SK-N-SH (cell line): ENCODE measurements at regions not wholly inside any gene's neighbourhood (a gene's known extent, or its start where the extent isn't known, plus 50 kb on each side); places are given as distances from the start of the nearest gene placed in this dataset.

Experiments
- EP300 ChIP-seq, 2 experiments: IDR thresholded peaks; 2 replicates each; pipeline versions ENCODE4 v1.4.0 to v1.6.1; 2012; ENCODE audit warnings: borderline replicate concordance in 1 of 2, low read depth in 1 of 2, low read length in 1 of 2
- GABPA ChIP-seq: IDR thresholded peaks from 2 replicates; pipeline ENCODE4 v1.4.0; 2012; ENCODE audit warnings: low read depth, mild to moderate bottlenecking
- POLR2AphosphoS5 ChIP-seq: IDR thresholded peaks from 2 replicates; pipeline ENCODE4 v1.6.1; 2012; ENCODE audit warnings: low read depth, low read length
- RAD21 ChIP-seq: IDR thresholded peaks from 2 replicates; pipeline ENCODE4 v1.6.1; 2012; ENCODE audit warnings: mild to moderate bottlenecking, low read length
- RCOR1 ChIP-seq: fragments of 150-350 bp; IDR thresholded peaks from 2 replicates; pipeline ENCODE4 v1.6.1; 2017; ENCODE audit warnings: antibody characterized with exemption, low read length
- SMC3 ChIP-seq: IDR thresholded peaks from 2 replicates; pipeline ENCODE4 v1.6.1; 2012; ENCODE audit warnings: low read depth, low read length, improper control_type of control experiment
- TAF1 ChIP-seq: IDR thresholded peaks from 2 replicates; pipeline ENCODE4 v1.6.1; 2012; ENCODE audit warnings: low read depth, mild to moderate bottlenecking, low read length, moderate library complexity, borderline replicate concordance
- TF ChIP-seq, protein P1 (sequence below): fragments of 200-600 bp; sonication (generic); IDR thresholded peaks from 2 replicates; pipeline ENCODE4 v1.6.1; 2017; ENCODE audit warnings: antibody characterized with exemption, mild to moderate bottlenecking, moderate library complexity

DNA sequence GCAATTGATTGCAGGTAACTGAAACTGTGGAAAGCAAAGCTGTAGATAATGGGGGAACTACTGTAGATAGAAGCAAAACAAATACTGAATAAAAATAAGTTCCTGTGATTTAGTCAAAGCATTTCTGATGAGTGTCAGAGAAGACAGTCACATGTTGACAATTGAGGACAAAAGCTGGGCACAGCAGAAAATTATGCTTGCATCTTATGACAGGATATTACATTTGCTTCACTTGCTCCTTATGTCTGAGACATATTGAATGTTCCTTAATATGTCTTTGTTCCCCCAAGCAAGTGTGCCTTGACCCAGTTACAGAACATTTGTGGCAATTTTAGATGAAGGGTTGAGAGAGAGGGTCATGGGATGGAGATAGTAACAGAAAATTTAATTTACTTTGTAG lies 526.0 kb upstream of the B3GALT2 start:
- TF ChIP-seq, protein P1, sequence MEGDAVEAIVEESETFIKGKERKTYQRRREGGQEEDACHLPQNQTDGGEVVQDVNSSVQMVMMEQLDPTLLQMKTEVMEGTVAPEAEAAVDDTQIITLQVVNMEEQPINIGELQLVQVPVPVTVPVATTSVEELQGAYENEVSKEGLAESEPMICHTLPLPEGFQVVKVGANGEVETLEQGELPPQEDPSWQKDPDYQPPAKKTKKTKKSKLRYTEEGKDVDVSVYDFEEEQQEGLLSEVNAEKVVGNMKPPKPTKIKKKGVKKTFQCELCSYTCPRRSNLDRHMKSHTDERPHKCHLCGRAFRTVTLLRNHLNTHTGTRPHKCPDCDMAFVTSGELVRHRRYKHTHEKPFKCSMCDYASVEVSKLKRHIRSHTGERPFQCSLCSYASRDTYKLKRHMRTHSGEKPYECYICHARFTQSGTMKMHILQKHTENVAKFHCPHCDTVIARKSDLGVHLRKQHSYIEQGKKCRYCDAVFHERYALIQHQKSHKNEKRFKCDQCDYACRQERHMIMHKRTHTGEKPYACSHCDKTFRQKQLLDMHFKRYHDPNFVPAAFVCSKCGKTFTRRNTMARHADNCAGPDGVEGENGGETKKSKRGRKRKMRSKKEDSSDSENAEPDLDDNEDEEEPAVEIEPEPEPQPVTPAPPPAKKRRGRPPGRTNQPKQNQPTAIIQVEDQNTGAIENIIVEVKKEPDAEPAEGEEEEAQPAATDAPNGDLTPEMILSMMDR = no peak
- TF ChIP-seq RCOR1 (no peak), TAF1 (no peak), POLR2AphosphoS5 (no peak), RAD21 (no peak), SMC3 (no peak), GABPA (no peak), EP300 (IDR thresholded peaks at IDR 0.05; ENCODE audit: borderline replicate concordance in 1 of 2, low read depth in 1 of 2, low read length in 1 of 2) (no peak)
